Vagina (tissue), 2 donors: ENCODE measurements at regions not wholly inside any gene's neighbourhood (a gene's known extent, or its start where the extent isn't known, plus 50 kb on each side); places are given as distances from the start of the nearest gene placed in this dataset.

Experiments used
- POLR2A ChIP-seq, 2 donors: fragments of 450-650 bp; IDR thresholded peaks; one replicate each; pipeline ENCODE4 v1.6.1; 2017; ENCODE audit warnings: antibody characterized with exemption in 2 of 2, mild to moderate bottlenecking in 2 of 2, moderate library complexity in 2 of 2
- POLR2AphosphoS5 ChIP-seq, 2 donors: sonication (generic); formaldehyde crosslinking; IDR thresholded peaks; one replicate each; pipeline ENCODE4 v1.9.0; 2017; ENCODE audit warnings: antibody characterized with exemption in 2 of 2, mild to moderate bottlenecking in 2 of 2, low read depth in 1 of 2; ENCODE audit not compliant: insufficient read depth in 1 of 2

DNA sequence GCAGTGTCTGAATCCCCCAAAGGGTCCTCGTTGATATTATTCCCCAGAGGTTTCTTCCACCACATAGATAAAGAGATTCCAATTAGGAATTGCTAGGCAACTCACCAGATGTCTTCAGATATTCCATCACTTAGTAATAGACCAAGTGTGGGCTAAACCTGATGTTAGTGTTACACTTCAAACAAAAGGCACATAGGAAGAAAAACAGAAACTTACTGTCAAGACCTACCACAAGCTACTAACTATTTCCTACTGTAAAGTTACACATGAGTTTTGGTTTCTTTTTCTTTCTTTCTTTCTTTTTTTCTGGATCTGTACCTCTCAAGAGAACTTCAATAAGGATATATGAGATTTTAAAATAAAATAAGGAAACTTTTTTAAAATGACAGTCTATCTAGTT lies 879.1 kb upstream of the NEGR1 start:
- TF ChIP-seq POLR2AphosphoS5 (IDR thresholded peaks at IDR 0.05; ENCODE audit: insufficient read depth in 1 of 2, low read depth in 1 of 2) (no peak), POLR2A (IDR thresholded peaks at IDR 0.05) (no peak)
